Epithelial cell of esophagus (primary cell): ENCODE measurements at regions not wholly inside any gene's neighbourhood (a gene's known extent, or its start where the extent isn't known, plus 50 kb on each side); places are given as distances from the start of the nearest gene placed in this dataset.

Source experiments
- DNase-seq: peaks from one replicate; pipeline ENCODE4 v3.0.0; 2010; ENCODE audit warnings: low read depth
- H3K4me3 ChIP-seq: 2 replicates; pipeline ENCODE4 v1.5.1; 2011; ENCODE audit warnings: mild to moderate bottlenecking, low read length, control low read depth
- TF ChIP-seq, protein P1 (sequence below): IDR thresholded peaks from 2 replicates; pipeline ENCODE4 v1.5.1; 2011; ENCODE audit warnings: low read depth, mild to moderate bottlenecking, low read length, control low read depth, inconsistent platforms; ENCODE audit not compliant: insufficient read depth; ENCODE audit errors: missing control alignments

DNA sequence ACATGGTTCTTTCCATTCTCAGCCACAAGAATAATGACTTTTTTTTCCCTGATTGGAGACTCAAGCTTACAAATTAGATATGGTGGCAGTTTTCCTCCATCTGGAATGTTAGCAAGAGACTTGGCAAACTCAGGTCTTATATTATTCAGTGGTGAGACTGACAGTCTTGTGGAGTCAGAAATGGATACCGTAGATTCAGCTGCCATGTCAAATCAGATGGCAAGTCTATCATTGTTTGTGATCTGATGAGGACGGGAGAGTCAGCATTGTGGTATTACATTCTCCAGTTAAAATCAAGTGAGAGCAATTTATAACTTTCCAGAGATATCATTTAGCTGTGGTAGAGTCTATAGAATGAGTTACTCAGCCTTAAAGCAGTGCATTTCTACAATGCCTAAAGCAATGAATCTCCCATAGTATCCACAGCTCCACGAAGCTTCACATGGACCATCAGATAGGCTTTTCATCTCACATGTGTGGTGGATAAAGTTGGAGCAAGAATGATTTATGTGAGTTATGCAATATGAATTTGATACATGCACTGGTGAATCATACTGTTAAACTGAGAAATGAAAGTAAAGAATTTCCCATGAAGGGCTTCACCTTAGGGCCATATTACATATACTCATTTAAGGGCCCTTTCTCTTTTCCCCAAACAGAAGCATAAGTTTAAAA is 430.6 kb downstream of the ZNF608 start:
- TF ChIP-seq, protein P1, sequence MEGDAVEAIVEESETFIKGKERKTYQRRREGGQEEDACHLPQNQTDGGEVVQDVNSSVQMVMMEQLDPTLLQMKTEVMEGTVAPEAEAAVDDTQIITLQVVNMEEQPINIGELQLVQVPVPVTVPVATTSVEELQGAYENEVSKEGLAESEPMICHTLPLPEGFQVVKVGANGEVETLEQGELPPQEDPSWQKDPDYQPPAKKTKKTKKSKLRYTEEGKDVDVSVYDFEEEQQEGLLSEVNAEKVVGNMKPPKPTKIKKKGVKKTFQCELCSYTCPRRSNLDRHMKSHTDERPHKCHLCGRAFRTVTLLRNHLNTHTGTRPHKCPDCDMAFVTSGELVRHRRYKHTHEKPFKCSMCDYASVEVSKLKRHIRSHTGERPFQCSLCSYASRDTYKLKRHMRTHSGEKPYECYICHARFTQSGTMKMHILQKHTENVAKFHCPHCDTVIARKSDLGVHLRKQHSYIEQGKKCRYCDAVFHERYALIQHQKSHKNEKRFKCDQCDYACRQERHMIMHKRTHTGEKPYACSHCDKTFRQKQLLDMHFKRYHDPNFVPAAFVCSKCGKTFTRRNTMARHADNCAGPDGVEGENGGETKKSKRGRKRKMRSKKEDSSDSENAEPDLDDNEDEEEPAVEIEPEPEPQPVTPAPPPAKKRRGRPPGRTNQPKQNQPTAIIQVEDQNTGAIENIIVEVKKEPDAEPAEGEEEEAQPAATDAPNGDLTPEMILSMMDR = no peak
- no peak overlapping the region for H3K4me3 ChIP-seq
- DNase-seq = peak; percentile 66

DNA sequence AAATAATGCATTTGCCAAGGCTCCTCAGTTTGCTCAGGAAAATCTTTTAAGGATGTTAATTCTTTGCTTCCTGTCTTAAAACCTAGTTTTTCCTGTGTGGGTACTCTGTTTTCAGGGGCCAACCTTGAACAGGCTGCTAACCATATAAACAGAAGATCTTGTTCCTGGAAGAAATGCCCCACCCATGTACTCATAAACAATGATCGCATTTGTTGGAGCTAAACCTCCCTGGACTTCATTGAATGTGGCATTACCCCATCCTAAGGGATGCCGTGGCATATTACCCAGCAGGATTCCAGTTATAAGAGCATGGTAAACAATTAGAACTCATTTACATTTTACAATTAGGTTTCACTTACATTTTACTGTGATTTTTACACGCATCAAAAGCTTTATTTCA is 436.0 kb downstream of the ZNF608 start:
- TF ChIP-seq, protein P1 = no peak
- H3K4me3 ChIP-seq = no peak overlapping the region
- DNase-seq = peak; percentile 36

DNA sequence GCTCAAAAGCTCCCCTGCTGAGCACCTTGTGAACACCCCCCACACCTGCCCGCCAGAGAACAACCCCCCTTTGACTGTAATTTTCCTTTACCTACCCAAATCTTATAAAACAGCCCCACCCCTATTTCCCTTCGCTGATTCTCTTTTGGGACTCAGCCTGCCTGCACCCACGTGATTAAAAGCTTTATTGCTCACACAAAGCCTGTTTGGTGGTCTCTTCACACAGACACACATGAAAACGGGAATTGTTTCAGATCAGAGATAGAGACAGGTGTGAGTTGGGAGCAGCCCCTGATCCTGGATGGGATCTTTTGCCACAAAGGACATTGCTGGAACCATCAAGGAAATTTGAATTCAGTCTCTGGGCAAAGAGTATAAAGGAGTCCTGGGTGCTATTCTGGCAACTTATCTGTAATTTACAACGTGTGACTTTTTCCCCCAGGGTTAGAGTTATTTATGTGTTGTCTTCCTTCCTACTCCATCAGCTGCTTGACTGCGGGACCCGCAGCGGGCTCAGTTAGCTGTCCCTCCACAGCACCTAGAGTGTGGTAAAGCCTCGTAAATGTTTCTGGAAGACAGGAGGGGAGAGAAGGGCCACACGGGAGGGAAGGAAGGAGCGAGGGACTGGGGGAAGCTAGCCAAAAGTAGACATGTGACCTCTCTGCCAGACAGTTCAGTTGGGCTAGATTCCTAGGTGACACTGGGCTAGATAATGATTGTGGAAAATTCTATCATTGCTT is 437.0 kb downstream of the ZNF608 start:
- TF ChIP-seq, protein P1 = no peak
- no peak for DNase-seq
- no peak overlapping the region for H3K4me3 ChIP-seq

DNA sequence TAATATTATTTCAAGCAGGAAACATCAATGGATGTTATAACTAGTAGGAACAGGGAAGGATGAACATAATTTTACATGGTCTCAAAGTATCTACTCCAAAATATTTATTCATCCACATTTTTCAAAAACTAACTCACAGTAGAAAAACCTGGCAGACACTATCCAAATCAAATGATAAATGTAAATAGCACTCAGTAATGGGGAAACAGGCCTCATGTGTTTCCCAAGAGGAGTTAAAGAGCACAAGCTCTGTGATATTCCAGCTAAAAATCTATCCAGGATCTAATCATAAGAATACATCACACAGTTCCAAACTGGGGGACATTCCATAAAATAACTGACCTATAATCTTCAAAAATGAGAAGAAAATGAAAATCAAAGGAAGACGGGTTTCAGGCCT is 443.1 kb downstream of the ZNF608 start:
- no peak for DNase-seq
- TF ChIP-seq, protein P1 = no peak
- H3K4me3 ChIP-seq = no peak overlapping the region

DNA sequence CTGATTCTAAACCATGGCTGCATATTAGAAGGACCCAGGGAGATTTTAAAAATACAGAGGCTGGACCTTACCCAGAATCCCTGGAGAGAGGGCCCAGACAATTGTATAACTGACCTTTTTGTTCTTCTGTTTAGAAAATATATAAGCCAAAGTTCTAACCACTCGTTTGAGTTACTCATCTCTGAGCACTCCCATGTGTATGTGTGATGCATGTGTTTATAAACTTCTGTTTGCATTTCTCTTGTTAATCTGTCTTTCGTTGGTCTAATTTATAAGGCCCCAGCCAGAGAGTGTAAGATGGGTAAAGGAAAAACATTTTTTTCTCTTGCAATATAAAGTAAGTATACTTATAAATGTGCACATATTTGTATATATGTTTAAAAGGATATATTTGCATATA is 443.9 kb downstream of the ZNF608 start:
- H3K4me3 ChIP-seq = no peak overlapping the region
- no peak for DNase-seq
- TF ChIP-seq, protein P1 = no peak

DNA sequence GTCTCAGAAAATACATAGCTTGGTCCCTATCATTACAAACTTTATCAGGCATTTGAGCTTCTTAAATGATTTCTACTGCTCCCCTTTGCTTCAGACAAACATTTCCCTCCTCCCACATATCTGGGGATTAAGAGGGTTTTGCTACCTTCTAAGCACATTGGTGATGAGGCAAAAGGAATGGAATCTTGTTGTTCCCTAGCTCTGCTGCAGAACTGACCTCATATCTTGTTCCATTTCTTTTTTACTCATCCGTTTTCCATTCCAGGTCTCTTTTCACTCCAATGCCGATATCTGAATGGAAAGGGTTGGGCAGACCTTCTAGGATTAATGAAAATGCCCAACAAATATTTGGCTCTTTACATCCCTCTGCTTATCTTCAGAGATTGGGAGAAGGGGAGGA is 444.6 kb downstream of the ZNF608 start:
- DNase-seq = peak; percentile 39
- TF ChIP-seq, protein P1 = no peak
- no peak overlapping the region for H3K4me3 ChIP-seq
